Adrenal gland (tissue), 9 donors: ENCODE measurements at regions not wholly inside any gene's neighbourhood (a gene's known extent, or its start where the extent isn't known, plus 50 kb on each side); places are given as distances from the start of the nearest gene placed in this dataset.

ENCODE experiments used
- DNase-seq, 7 donors: peaks; one replicate each; pipeline ENCODE4 v3.0.0-alpha.2; 2019 to 2020
- H3K27ac ChIP-seq, 5 donors: fragments of 200-600 bp; sonication (generic) in 4 of 5; 1 replicate in 3 of 5; 2 replicates in 2 of 5; pipeline versions ENCODE4 v1.5.1 to v1.8.0; 2016 to 2020; ENCODE audit warnings: mild to moderate bottlenecking in 1 of 5
- H3K27me3 ChIP-seq: fragments of 200-600 bp; 2 replicates; pipeline ENCODE4 v1.8.0; 2021
- H3K36me3 ChIP-seq, 2 donors: fragments of 200-600 bp; replicated peaks in 1 of 2; 1 replicate in 1 of 2; 2 replicates in 1 of 2; pipeline versions ENCODE4 v1.5.1 to v1.8.0; 2018 to 2022
- H3K4me1 ChIP-seq, 2 donors: fragments of 200-600 bp; replicated peaks in 1 of 2; 1 replicate in 1 of 2; 2 replicates in 1 of 2; pipeline versions ENCODE4 v1.5.1 to v1.8.0; 2018 to 2021
- H3K4me3 ChIP-seq, 4 donors: fragments of 200-600 bp; sonication (generic) in 3 of 4; one replicate each; pipeline ENCODE4 v1.5.1; 2016 to 2018
- H3K9me3 ChIP-seq, 3 donors: fragments of 200-600 bp; sonication (generic) in 1 of 3; replicated peaks in 1 of 3; 1 replicate in 2 of 3; 2 replicates in 1 of 3; pipeline versions ENCODE4 v1.5.1 to v1.8.0; 2016 to 2021
- CTCF ChIP-seq, 6 experiments: fragments of 450-650 bp in 4 of 6; fragments of 200-600 bp in 2 of 6; sonication (generic) in 1 of 6; IDR thresholded peaks; 1 replicate in 5 of 6; 2 replicates in 1 of 6; pipeline versions ENCODE4 v1.5.1 to v1.8.0; 2016 to 2021; ENCODE audit warnings: antibody characterized with exemption in 6 of 6, mild to moderate bottlenecking in 2 of 6, moderate library complexity in 1 of 6
- POLR2A ChIP-seq, 2 donors: fragments of 450-650 bp; IDR thresholded peaks; one replicate each; pipeline ENCODE4 v1.6.1; 2017; ENCODE audit warnings: antibody characterized with exemption in 2 of 2, mild to moderate bottlenecking in 2 of 2, moderate library complexity in 1 of 2
- WGBS, 4 donors: extraction: QIAGEN DNeasy Blood & Tissue Kit in 2 of 4; methylation state at CpG; one replicate each; pipeline versions ENCODE4 v1.1.5 to v1.1.7; 2013 to 2017; 5-methylcytosine and 5-hydroxymethylcytosine counted together
- intact Hi-C, 2 donors: fragments of 100-400 bp; cut with DNase I; formaldehyde crosslinking; loops; one replicate each; pipeline versions ENCODE4 v1.14.1 to v1.15.0; 2022 to 2023
- donor health status: healthy with polysubstance abuse.
- donor health status: Bipolar disorder and iron deficiency.
- donor health status: DM: yes; HTN: yes; CAD: no.
- donor health status: DM: no; HTN: no; CAD: no.
- donor health status: DM: no; HTN: no; CAD: no.

DNA sequence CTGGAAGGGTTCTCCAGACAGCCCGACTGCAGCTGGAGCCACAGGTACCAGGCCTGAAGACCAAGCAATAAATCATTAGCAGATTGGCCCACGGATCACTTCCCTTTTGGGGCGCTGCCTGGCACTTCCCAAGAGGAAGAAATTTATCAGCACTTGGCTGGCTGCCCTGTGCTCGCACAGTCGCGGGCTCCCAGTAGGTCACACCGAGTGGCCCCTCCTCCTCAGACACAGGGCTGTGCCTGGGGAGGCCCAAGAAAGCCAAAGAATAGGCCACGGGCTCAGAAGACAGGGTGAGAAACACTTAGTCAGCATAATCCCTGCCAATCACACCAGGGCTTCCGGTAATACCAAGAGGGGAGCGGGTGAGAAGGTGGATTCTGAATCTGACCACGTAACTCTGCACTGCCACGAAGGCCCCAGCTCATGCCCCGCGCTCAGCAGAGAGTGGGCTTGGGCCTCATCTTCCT lies 115.7 kb upstream of the MSX2 start:
- peaks cover 4% of the 10 kb centered on the region for H3K27me3 ChIP-seq
- peak; percentile 30 to 67 (median 61) for DNase-seq
- no peak overlapping the region for H3K27ac ChIP-seq
- H3K4me1 ChIP-seq, result no peaks in the 10 kb centered on the region
- TF ChIP-seq POLR2A (IDR thresholded peaks at IDR 0.05) (no peak), CTCF (IDR thresholded peaks at IDR 0.05) (no peak)
- H3K36me3 ChIP-seq, result no peaks in the 10 kb centered on the region
- no peaks in the 10 kb centered on the region for H3K9me3 ChIP-seq
- no peak overlapping the region for H3K4me3 ChIP-seq
- 18 to 24% (median 21%) methylated on average over 10 to 14 of the region's 14 CpGs for WGBS, 4 donors
- intact Hi-C loops, result no loop called here

DNA sequence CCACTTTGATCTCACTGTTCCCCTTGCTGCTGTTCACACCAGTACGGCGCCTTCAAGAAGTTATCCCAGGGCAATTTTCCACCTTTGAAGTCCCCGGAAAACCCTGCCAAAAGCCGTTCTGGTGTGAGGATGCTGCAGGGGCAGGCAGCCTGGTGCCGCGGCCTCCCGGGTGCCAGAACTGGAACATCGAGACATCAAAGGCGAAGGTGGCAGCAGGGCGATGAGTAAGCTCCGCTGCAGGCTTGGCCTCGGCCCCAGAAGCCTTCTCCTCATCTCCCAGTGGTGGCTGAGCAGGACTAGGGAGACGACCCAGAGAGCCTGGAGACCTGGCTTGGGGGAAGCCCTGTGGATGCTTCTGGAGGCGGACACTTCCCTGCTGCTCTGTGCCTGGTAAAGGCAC lies 115.3 kb upstream of the MSX2 start:
- Histone ChIP-seq H3K36me3 (no peaks in the 10 kb centered on the region), H3K27me3 (peaks cover 4% of the 10 kb centered on the region), H3K4me3 (no peak overlapping the region), H3K4me1 (no peaks in the 10 kb centered on the region), H3K27ac (no peak overlapping the region), H3K9me3 (no peaks in the 10 kb centered on the region)
- intact Hi-C loops, result no loop called here
- peak in 4 of 7 donors; percentile 9 to 32 (median 28) for DNase-seq
- WGBS, 4 donors, result 29 to 40% (median 34%) methylated on average over 4 to 14 of the region's 14 CpGs
- no peak for TF ChIP-seq POLR2A (IDR thresholded peaks at IDR 0.05)
- TF ChIP-seq CTCF (IDR thresholded peaks at IDR 0.05), result no peak

GRCh38 chr5:174610968-174611367 lies 113.4 kb upstream of the MSX2 start:
- peak in 5 of 7 donors; percentile 12 to 56 (median 21) for DNase-seq
- H3K36me3 ChIP-seq, result no peaks in the 10 kb centered on the region
- TF ChIP-seq POLR2A (IDR thresholded peaks at IDR 0.05) (no peak), CTCF (IDR thresholded peaks at IDR 0.05) (no peak)
- no peak overlapping the region for H3K4me3 ChIP-seq
- H3K9me3 ChIP-seq, result no peaks in the 10 kb centered on the region
- H3K27ac ChIP-seq, result no peak overlapping the region
- H3K4me1 ChIP-seq, result no peaks in the 10 kb centered on the region
- 64 to 77% (median 69%) methylated on average over 8 of the region's 8 CpGs for WGBS, 4 donors
- peaks cover 4% of the 10 kb centered on the region for H3K27me3 ChIP-seq
- intact Hi-C loops, result no loop called here

GRCh38 chr5:174612686-174613085 lies 111.7 kb upstream of the MSX2 start:
- H3K27me3 ChIP-seq, result peaks cover 8% of the 10 kb centered on the region
- no peak overlapping the region for H3K4me3 ChIP-seq
- no peaks in the 10 kb centered on the region for H3K9me3 ChIP-seq
- intact Hi-C loops, result no loop called here
- TF ChIP-seq CTCF (IDR thresholded peaks at IDR 0.05), result no peak
- no peak for TF ChIP-seq POLR2A (IDR thresholded peaks at IDR 0.05)
- DNase-seq, result no peak
- H3K36me3 ChIP-seq, result no peaks in the 10 kb centered on the region
- H3K27ac ChIP-seq, result no peak overlapping the region
- no peaks in the 10 kb centered on the region for H3K4me1 ChIP-seq
- 51 to 72% (median 58%) methylated on average over 2 of the region's 2 CpGs for WGBS, 4 donors
